H7 (cell line): ENCODE measurements at regions not wholly inside any gene's neighbourhood (a gene's known extent, or its start where the extent isn't known, plus 50 kb on each side); places are given as distances from the start of the nearest gene placed in this dataset.

Source experiments
- DNase-seq: peaks from one replicate; pipeline ENCODE4 v3.0.0; 2012
- H3K27me3 ChIP-seq: 2 replicates; pipeline ENCODE4 v1.6.0; 2011; ENCODE audit warnings: mild to moderate bottlenecking, low read length; ENCODE audit not compliant: control insufficient read depth, insufficient read depth
- H3K36me3 ChIP-seq: replicated peaks from 2 replicates; pipeline ENCODE4 v1.5.1; 2011; ENCODE audit warnings: low read length; ENCODE audit not compliant: control insufficient read depth, insufficient read depth
- H3K4me3 ChIP-seq: 2 replicates; pipeline ENCODE4 v1.5.1; 2011; ENCODE audit warnings: low read depth, mild to moderate bottlenecking, control low read depth, low read length, moderate library complexity; ENCODE audit not compliant: insufficient read depth

- Histone ChIP-seq H3K27me3 (no peaks in the 10 kb centered on the region), H3K36me3 (no peaks in the 10 kb centered on the region), H3K4me3 (no peak overlapping the region)
- DNase-seq: no peak
These were observed 405.9 kb downstream of the IRS2 start for GRCh38 chr13:109380457-109380856.

DNA sequence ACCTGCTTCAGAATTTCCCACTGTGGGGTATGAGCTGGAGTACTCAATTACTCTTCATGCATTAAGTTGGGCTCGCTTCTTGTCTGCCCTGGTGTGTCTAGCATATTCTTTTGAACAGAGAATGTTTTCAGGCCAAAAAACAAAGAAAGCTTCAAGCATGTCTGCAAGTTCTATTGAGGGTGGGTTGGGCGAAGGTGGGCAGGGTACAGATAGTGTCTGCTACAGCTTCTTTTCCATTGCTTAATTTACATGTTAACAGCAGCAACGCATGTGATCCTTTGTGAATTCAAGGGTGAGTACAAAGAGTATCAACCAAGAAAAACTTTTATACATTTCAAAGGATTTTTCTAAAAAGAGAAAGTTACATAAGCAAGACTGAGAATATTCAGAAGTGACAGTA lies 406.5 kb downstream of the IRS2 start:
- no peaks in the 10 kb centered on the region for H3K36me3 ChIP-seq
- no peaks in the 10 kb centered on the region for H3K27me3 ChIP-seq
- no peak for DNase-seq
- no peak overlapping the region for H3K4me3 ChIP-seq

GRCh38 chr13:109376936-109377335 lies 409.4 kb downstream of the IRS2 start:
- Histone ChIP-seq H3K27me3 (no peaks in the 10 kb centered on the region), H3K4me3 (no peak overlapping the region), H3K36me3 (no peaks in the 10 kb centered on the region)
- no peak for DNase-seq

DNA sequence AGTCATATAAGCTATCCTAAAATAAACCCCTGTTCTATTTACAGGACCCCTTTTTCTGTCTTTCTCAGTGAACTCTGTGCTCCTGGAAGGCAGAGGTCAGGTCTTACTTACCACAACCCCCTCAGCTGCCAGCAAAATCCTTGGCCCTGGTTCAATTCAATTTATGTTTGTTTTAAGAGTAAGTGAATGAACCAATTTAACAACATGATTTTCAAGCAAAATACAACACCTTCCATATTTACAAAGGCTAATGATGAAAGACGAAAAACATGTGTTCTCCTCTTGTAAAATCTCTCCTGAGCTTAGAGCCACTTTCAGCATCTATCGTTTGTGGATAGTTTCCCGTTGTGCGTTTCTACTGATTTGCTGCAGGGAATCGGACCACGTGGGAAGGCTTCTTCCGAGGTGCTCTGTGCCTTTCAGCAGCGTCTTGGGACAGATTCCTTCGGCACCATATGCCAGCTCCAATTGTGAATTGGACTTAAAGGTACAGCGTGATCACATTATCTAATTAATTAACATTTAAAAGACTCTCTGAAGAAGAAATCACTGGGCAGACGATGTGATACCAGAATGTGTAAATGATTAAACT lies 411.7 kb downstream of the IRS2 start:
- no peak overlapping the region for H3K4me3 ChIP-seq
- no peak for DNase-seq
- no peaks in the 10 kb centered on the region for H3K27me3 ChIP-seq
- H3K36me3 ChIP-seq: no peaks in the 10 kb centered on the region

GRCh38 chr13:109372666-109373065 lies 413.7 kb downstream of the IRS2 start:
- H3K4me3 ChIP-seq: no peak overlapping the region
- DNase-seq: no peak
- no peaks in the 10 kb centered on the region for H3K27me3 ChIP-seq
- no peaks in the 10 kb centered on the region for H3K36me3 ChIP-seq

DNA sequence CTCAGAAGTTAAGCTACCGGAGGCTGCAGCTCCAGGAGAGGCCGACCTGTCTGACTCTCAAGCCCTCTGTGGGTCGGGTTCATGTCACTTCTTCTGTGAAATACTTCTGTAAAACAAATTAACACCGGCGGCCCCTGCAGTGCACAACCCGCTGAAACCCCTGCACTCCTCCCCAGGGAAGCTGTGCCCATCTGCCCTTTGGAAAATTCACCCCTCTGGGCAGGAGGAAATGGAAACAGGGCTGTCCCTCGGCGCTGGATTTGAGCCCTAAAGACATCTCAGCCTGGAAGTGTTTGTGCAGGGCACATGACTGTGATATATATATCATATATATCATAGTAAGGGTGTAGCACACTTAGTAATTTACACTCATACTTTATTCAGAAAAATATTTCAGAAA lies 415.3 kb downstream of the IRS2 start:
- DNase-seq: no peak
- no peak overlapping the region for H3K4me3 ChIP-seq
- H3K27me3 ChIP-seq: no peaks in the 10 kb centered on the region
- H3K36me3 ChIP-seq: no peaks in the 10 kb centered on the region

- Histone ChIP-seq H3K36me3 (no peaks in the 10 kb centered on the region), H3K27me3 (no peaks in the 10 kb centered on the region), H3K4me3 (no peak overlapping the region)
- DNase-seq: no peak
These were observed 415.9 kb downstream of the IRS2 start for GRCh38 chr13:109370496-109370895.

GRCh38 chr13:109369353-109370052 lies 416.9 kb downstream of the IRS2 start:
- H3K27me3 ChIP-seq: no peaks in the 10 kb centered on the region
- H3K36me3 ChIP-seq: no peaks in the 10 kb centered on the region
- no peak for DNase-seq
- no peak overlapping the region for H3K4me3 ChIP-seq

DNA sequence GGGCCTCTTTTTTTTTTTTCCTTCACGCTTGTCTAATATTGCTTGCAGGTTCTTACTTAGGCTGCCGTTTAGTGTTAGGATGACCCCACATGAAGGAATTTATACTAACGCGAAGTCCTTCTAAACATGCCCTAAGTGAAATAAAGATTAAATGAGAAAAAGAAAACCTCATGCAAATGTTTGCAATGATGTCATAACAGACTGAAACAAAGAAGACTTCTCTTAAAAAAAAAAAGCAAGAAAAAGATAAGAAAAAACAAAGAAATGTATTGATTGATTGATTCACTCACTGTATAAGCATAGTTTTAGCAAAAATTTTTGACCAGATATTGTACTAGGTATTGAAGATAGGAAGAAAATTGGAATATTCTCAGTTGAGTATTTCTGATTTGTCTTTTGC lies 418.2 kb downstream of the IRS2 start:
- H3K36me3 ChIP-seq: no peaks in the 10 kb centered on the region
- no peak for DNase-seq
- no peak overlapping the region for H3K4me3 ChIP-seq
- no peaks in the 10 kb centered on the region for H3K27me3 ChIP-seq

- no peaks in the 10 kb centered on the region for H3K27me3 ChIP-seq
- no peaks in the 10 kb centered on the region for H3K36me3 ChIP-seq
- DNase-seq: no peak
- H3K4me3 ChIP-seq: no peak overlapping the region
These were observed 419.9 kb downstream of the IRS2 start for GRCh38 chr13:109366525-109366924.

DNA sequence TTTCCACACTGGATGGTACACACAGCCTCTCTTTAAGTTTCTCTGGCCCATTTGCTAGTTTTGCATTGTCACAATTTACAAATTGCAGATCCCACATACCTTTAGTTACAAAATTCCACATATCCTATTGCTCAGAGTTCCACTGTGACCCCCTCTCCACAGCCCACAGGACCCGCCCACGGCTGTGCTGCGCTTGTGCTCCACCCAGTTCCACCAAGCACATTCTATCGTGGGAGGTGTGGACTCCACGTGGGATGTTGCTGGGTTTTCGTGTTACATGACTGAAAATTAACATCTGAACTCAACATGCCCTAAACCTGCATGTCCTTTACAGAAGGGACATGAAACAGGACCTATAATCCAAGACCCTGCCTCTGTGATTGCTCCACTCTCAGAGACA lies 423.0 kb downstream of the IRS2 start:
- no peak for DNase-seq
- H3K4me3 ChIP-seq: no peak overlapping the region
- H3K36me3 ChIP-seq: no peaks in the 10 kb centered on the region
- no peaks in the 10 kb centered on the region for H3K27me3 ChIP-seq

- no peak for DNase-seq
- Histone ChIP-seq H3K36me3 (no peaks in the 10 kb centered on the region), H3K27me3 (no peaks in the 10 kb centered on the region), H3K4me3 (no peak overlapping the region)
These were observed 423.8 kb downstream of the IRS2 start for GRCh38 chr13:109362616-109363015.

GRCh38 chr13:109361562-109362289 lies 424.7 kb downstream of the IRS2 start:
- Histone ChIP-seq H3K4me3 (no peak overlapping the region), H3K36me3 (no peaks in the 10 kb centered on the region), H3K27me3 (no peaks in the 10 kb centered on the region)
- DNase-seq: no peak

DNA sequence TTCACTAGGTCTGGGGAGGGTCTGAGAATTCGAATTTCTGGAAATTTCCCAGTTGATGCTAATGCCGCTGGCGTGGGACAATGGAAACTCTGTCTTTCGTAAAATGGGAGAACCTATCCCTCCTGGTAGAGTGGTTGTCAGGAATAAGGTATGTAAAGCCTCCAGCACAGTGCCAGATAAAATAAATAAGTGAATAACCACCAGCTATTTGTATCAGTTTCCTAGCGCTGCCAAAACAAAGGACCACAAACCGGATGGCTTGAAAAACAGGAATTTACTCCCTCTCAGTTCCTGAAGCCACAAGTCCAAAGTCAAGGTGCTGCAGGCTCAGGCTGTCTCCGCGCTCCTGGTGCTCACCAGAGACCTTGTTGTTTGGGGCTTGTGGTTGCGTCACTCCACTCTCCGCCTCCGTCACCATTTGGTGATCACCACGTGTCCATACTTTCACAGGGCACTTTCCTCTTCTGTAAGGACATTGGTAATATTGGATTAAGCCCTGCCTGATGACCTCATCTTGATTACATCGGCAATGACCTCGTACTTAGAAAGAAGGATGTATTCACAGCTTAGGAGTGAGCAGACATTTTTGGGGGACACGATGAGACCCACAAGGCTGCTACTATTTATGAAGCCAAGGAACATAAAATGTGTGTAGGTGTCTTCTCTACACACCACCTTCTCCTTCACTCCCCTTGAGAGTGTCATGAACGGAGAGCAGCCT lies 428.5 kb downstream of the IRS2 start:
- Histone ChIP-seq H3K27me3 (no peaks in the 10 kb centered on the region), H3K4me3 (no peak overlapping the region), H3K36me3 (no peaks in the 10 kb centered on the region)
- DNase-seq: no peak
